ENCODE measurements at regions not wholly inside any gene's neighbourhood (a gene's known extent, or its start where the extent isn't known, plus 50 kb on each side); places are given as distances from the start of the nearest gene placed in this dataset.

GRCh38 chr5:116361171-116361967, 213.3 kb downstream of the SEMA6A start:
- peak; percentile 63 for DNase-seq

GRCh38 chr5:116360008-116360853, 214.4 kb downstream of the SEMA6A start:
- DNase-seq, result peak; percentile 60

- no peak for DNase-seq
Measured at GRCh38 chr5:116359592-116359991, 215.0 kb downstream of the SEMA6A start.

- no peak for DNase-seq
Measured at GRCh38 chr5:116358911-116359418, 215.7 kb downstream of the SEMA6A start.

DNA sequence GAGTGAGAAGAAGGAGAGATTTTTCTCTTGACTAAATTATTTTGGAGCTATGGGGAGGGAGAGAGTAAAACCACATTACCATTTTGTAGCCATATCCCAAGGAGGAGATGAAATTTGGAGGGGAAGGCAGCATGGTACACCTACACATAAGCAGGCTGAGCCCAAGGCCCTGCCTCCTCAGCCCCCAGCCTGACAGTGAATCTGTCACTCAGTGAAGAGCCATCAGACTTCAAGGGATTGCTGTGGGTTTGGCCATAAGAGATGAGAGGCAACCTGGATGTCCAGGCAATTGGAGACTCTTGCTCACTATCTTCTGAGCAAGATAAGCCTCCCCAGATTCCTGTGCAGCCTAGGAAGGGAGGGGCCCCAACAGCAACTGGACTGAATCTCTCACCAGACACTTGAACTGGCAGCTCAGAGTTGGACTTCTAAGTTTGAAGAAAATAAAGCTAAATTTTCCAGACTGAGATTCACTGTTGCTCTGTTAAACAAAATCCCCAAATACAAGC, 216.6 kb downstream of the SEMA6A start:
- DNase-seq, result no peak

- DNase-seq, result no peak
Measured at GRCh38 chr5:116355819-116356601, 218.6 kb downstream of the SEMA6A start.

GRCh38 chr5:116354699-116355098, 219.9 kb downstream of the SEMA6A start:
- no peak for DNase-seq

DNA sequence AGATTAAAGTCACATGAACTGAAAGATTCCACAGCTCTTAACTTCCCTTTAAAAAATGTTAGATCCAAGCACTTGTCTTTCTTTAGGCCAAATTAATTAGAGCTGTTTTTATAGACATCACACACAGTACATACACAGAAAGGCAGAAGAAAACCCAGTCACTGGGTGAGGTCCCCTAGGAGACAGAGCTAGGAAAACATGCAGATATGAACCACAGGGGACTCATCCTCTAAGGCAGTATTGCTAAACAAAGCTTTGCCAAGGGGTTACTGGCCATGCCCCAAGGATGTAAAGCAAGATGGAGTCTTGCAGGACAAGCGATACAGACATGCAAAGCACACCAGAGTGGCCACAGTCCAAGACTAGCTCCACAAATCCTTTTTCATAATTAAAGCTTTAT, 227.0 kb downstream of the SEMA6A start:
- no peak for DNase-seq

DNA sequence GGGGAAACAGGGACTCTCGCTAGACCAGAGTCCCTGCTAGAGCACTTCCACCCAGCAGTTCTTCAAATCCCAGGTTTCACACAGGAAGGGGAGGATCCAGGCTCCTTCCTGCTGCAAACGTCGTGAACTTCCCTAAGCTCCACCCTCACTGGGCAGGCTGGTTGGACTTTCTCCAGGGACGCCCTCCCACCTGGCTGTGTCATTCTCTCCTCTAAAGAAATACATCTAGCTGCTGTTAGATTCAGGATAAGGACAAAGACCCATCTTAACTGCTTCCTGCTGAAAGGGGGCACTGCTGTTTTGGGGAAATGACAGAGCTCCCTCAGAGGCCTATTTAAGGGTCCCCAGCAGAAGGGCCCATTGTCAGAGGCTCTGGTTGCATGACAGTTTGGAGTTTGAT, 230.7 kb downstream of the SEMA6A start:
- no peak for DNase-seq

Data from left hindlimb (tissue), 1 donor.